H1 (cell line): ENCODE measurements at regions not wholly inside any gene's neighbourhood (a gene's known extent, or its start where the extent isn't known, plus 50 kb on each side); places are given as distances from the start of the nearest gene placed in this dataset.

Experiments
- CTCF ChIA-PET: fragments of 300-600 bp; sonication (Branson Sonifier 250); formaldehyde crosslinking; loops from one replicate; lab custom pipeline; 2021; ENCODE audit not compliant: partially characterized antibody; lab: Charles Lee
- POLR2A ChIA-PET: fragments of 300-600 bp; sonication (Branson Sonifier 250); formaldehyde crosslinking; loops from one replicate; lab custom pipeline; 2021; ENCODE audit warnings: inconsistent platforms; ENCODE audit not compliant: partially characterized antibody; lab: Charles Lee
- DNase-seq, 2 experiments: peaks; one replicate each; pipeline versions ENCODE4 v3.0.0 to v3.0.0-alpha.2; 2010 to 2022; ENCODE audit warnings: low spot score in 2 of 2, low read depth in 1 of 2, mixed read lengths in 1 of 2
- FAIRE-seq: peaks from 2 replicates; lab custom pipeline; 2011; peaks lifted over from hg19 to GRCh38; lab: Jason Lieb, UNC
- H2AFZ ChIP-seq: 2 replicates; pipeline ENCODE4 v1.8.1; 2012; ENCODE audit warnings: low read length, inconsistent platforms
- H2AK5ac ChIP-seq: 2 replicates; pipeline ENCODE4 v1.6.1; 2013; ENCODE audit warnings: low read depth, low read length
- H2BK120ac ChIP-seq: replicated peaks from 2 replicates; pipeline ENCODE3; 2013; ENCODE audit warnings: low read depth, low read length, inconsistent platforms
- H2BK12ac ChIP-seq: 2 replicates; pipeline ENCODE4 v1.6.1; 2013; ENCODE audit warnings: low read depth, low read length
- H2BK15ac ChIP-seq: 2 replicates; pipeline ENCODE4 v1.6.1; 2013; ENCODE audit warnings: low read length
- H2BK20ac ChIP-seq: 2 replicates; pipeline ENCODE4 v1.6.1; 2013; ENCODE audit warnings: low read length
- H2BK5ac ChIP-seq: 2 replicates; pipeline ENCODE4 v1.6.1; 2013; ENCODE audit warnings: low read depth, low read length
- H3K14ac ChIP-seq: 2 replicates; pipeline ENCODE4 v1.6.1; 2013; ENCODE audit warnings: inconsistent platforms; ENCODE audit not compliant: insufficient read length
- H3K18ac ChIP-seq: 2 replicates; pipeline ENCODE4 v1.6.1; 2013; ENCODE audit warnings: low read length; ENCODE audit errors: extremely low read depth
- H3K23ac ChIP-seq: 2 replicates; pipeline ENCODE4 v1.6.1; 2013; ENCODE audit warnings: inconsistent platforms; ENCODE audit not compliant: insufficient read length
- H3K23me2 ChIP-seq: 2 replicates; pipeline ENCODE4 v1.6.1; 2013; ENCODE audit warnings: low read depth, low read length
- H3K27ac ChIP-seq: 2 replicates; pipeline ENCODE4 v1.6.1; 2011; ENCODE audit warnings: low read depth, low read length, inconsistent platforms
- H3K27me3 ChIP-seq, 4 experiments: replicated peaks in 1 of 4; 1 replicate in 1 of 4; 2 replicates in 3 of 4; pipeline versions ENCODE4 v1.6.1 to v1.8.1; 2011 to 2013; ENCODE audit warnings: low read length in 3 of 4, mild to moderate bottlenecking in 3 of 4, inconsistent platforms in 2 of 4, mixed read lengths in 2 of 4, moderate library complexity in 1 of 4; ENCODE audit not compliant: control insufficient read depth in 3 of 4, insufficient read depth in 3 of 4; ENCODE audit errors: extremely low read depth in 1 of 4
- H3K36me3 ChIP-seq, 4 experiments: 2 replicates each; pipeline versions ENCODE4 v1.6.1 to v1.8.1; 2011 to 2013; ENCODE audit warnings: mild to moderate bottlenecking in 4 of 4, low read length in 3 of 4, moderate library complexity in 2 of 4, control low read depth in 1 of 4, inconsistent platforms in 1 of 4; ENCODE audit not compliant: insufficient read depth in 4 of 4, control insufficient read depth in 2 of 4
- H3K4ac ChIP-seq: replicated peaks from 2 replicates; pipeline ENCODE3; 2013; ENCODE audit warnings: low read length, low read depth, mixed read lengths, inconsistent platforms; ENCODE audit not compliant: insufficient read length
- H3K4me1 ChIP-seq, 4 experiments: replicated peaks in 1 of 4; 1 replicate in 1 of 4; 2 replicates in 3 of 4; pipeline versions ENCODE4 v1.6.1 to v1.8.1; 2011 to 2013; ENCODE audit warnings: low read length in 3 of 4, inconsistent platforms in 2 of 4, mixed read lengths in 1 of 4; ENCODE audit not compliant: insufficient read depth in 4 of 4, control insufficient read depth in 3 of 4
- H3K4me2 ChIP-seq, 2 experiments: 2 replicates each; pipeline versions ENCODE4 v1.6.1 to v1.8.1; 2011 to 2013; ENCODE audit warnings: low read depth in 2 of 2, low read length in 2 of 2, control low read depth in 1 of 2, inconsistent platforms in 1 of 2, mild to moderate bottlenecking in 1 of 2; ENCODE audit not compliant: insufficient read depth in 1 of 2
- H3K4me3 ChIP-seq, 4 experiments: fragments of 200-600, 300-600 bp in 1 of 4; sonication (generic), shearing (Covaris generic), sonication (Bioruptor Twin) in 1 of 4; 2 replicates each; pipeline versions ENCODE4 v1.5.1 to v1.8.1; 2011 to 2016; ENCODE audit warnings: low read length in 4 of 4, low read depth in 3 of 4, control low read depth in 2 of 4, inconsistent platforms in 2 of 4, mild to moderate bottlenecking in 2 of 4, mixed read lengths in 1 of 4, moderate library complexity in 1 of 4; ENCODE audit not compliant: insufficient read depth in 2 of 4; ENCODE audit errors: extremely low read depth in 1 of 4
- H3K56ac ChIP-seq: replicated peaks from 2 replicates; pipeline ENCODE3; 2013; ENCODE audit warnings: low read depth, mild to moderate bottlenecking, mixed read lengths, low read length, inconsistent platforms; ENCODE audit not compliant: insufficient read length
- H3K79me1 ChIP-seq: 2 replicates; pipeline ENCODE4 v1.6.1; 2013; ENCODE audit warnings: low read depth, low read length, control low read depth
- H3K79me2 ChIP-seq, 2 experiments: 2 replicates each; pipeline versions ENCODE4 v1.6.1 to v1.8.1; 2012 to 2013; ENCODE audit warnings: low read length in 2 of 2, mild to moderate bottlenecking in 2 of 2, inconsistent platforms in 1 of 2; ENCODE audit not compliant: insufficient read depth in 2 of 2, control insufficient read depth in 1 of 2
- H3K9ac ChIP-seq, 4 experiments: replicated peaks in 1 of 4; 1 replicate in 1 of 4; 2 replicates in 3 of 4; pipeline versions ENCODE4 v1.6.1 to v1.8.1; 2011 to 2013; ENCODE audit warnings: low read depth in 3 of 4, low read length in 3 of 4, control low read depth in 2 of 4, mild to moderate bottlenecking in 2 of 4, moderate library complexity in 2 of 4, inconsistent platforms in 1 of 4; ENCODE audit errors: extremely low read depth in 1 of 4
- H3K9me3 ChIP-seq, 2 experiments: 2 replicates each; pipeline versions ENCODE4 v1.6.1 to v1.8.1; 2012 to 2013; ENCODE audit warnings: mild to moderate bottlenecking in 2 of 2, moderate library complexity in 2 of 2, control low read depth in 1 of 2, inconsistent platforms in 1 of 2, low read depth in 1 of 2, low read length in 1 of 2, mixed read lengths in 1 of 2; ENCODE audit not compliant: insufficient read depth in 2 of 2
- H4K20me1 ChIP-seq, 2 experiments: replicated peaks in 1 of 2; 2 replicates each; pipeline versions ENCODE3 to v1.8.1; 2011 to 2013; ENCODE audit warnings: inconsistent platforms in 2 of 2, low read length in 2 of 2, mild to moderate bottlenecking in 1 of 2; ENCODE audit not compliant: insufficient read depth in 2 of 2, control insufficient read depth in 1 of 2
- H4K5ac ChIP-seq: 2 replicates; pipeline ENCODE4 v1.6.1; 2013; ENCODE audit warnings: low read length, low read depth, mixed read lengths, inconsistent platforms; ENCODE audit not compliant: insufficient read length
- H4K8ac ChIP-seq: 2 replicates; pipeline ENCODE4 v1.8.0; 2013; ENCODE audit warnings: mild to moderate bottlenecking, moderate library complexity, low read length, inconsistent platforms; ENCODE audit not compliant: insufficient read depth; ENCODE audit errors: extremely low read depth
- H4K91ac ChIP-seq: replicated peaks from 2 replicates; pipeline ENCODE3; 2013; ENCODE audit warnings: low read length, mixed read lengths, inconsistent platforms; ENCODE audit not compliant: insufficient read length
- SAP30 ChIP-seq: fragments of 300-600 bp; sonication (generic); IDR thresholded peaks from 2 replicates; pipeline ENCODE4 v1.7.1; 2012; ENCODE audit warnings: low read length, moderate library complexity, mild to moderate bottlenecking, inconsistent platforms; ENCODE audit not compliant: insufficient read depth, insufficient replicate concordance
- WGBS, 2 experiments: shearing (Covaris generic) in 1 of 2; methylation state at CpG; one replicate each; pipeline versions ENCODE4 v1.1.6 to v1.1.7; 2013 to 2015; ENCODE audit warnings: low lambda C conversion rate in 2 of 2, mixed read lengths in 2 of 2, inconsistent platforms in 1 of 2, low coverage in 1 of 2, missing lambda C conversion rate in 1 of 2; ENCODE audit not compliant: insufficient replicate concordance in 2 of 2, insufficient coverage in 1 of 2, insufficient read length in 1 of 2; ENCODE audit errors: extremely low coverage in 1 of 2, missing lambda C conversion rate in 1 of 2; 5-methylcytosine and 5-hydroxymethylcytosine counted together

DNA sequence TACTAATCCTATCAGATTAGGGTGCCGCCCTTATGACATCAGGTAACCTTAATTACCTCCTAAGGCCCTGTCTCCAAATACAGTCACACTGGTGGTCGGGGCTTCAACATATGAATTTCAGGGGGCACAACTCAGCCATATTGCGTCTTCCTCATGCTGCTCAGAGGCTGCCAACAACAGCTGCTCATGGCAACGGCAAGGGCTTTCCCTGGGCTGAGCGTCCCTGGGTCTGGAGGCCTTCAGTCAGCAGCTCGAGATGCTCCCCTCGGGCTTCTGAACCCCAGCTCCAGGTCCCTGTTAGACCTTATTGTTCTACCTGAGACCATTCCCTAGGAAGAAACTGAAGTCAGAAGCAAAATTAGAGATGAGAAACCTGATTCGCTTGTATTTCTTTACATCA lies 157.2 kb downstream of the TMEM132E start:
- no peaks in the 10 kb centered on the region for H4K20me1 ChIP-seq
- H2BK15ac ChIP-seq = no peak overlapping the region
- no peak overlapping the region for H3K18ac ChIP-seq
- H3K23me2 ChIP-seq = no peaks in the 10 kb centered on the region
- POLR2A ChIA-PET = no interaction called here
- H3K4me2 ChIP-seq = no peak overlapping the region
- no peak overlapping the region for H3K9ac ChIP-seq
- H2BK5ac ChIP-seq = no peak overlapping the region
- 76% methylated on average over 7 of the region's 8 CpGs; no CpG with 5 or more reads in 1 of the 2 experiments for WGBS, 2 experiments
- TF ChIP-seq SAP30 = no peak
- H4K91ac ChIP-seq = no peak overlapping the region
- no peak overlapping the region for H3K56ac ChIP-seq
- H2AK5ac ChIP-seq = no peak overlapping the region
- CTCF ChIA-PET = no interaction called here
- H2BK12ac ChIP-seq = no peak overlapping the region
- H3K27me3 ChIP-seq = no peaks in the 10 kb centered on the region
- DNase-seq = no peak
- no peak overlapping the region for H3K4me3 ChIP-seq
- H3K36me3 ChIP-seq = no peaks in the 10 kb centered on the region
- H2AFZ ChIP-seq = no peak overlapping the region
- peaks cover 0 to 2% of the 10 kb centered on the region in 2 experiments; a peak in 1 of 4 replicates for H3K9me3 ChIP-seq
- H2BK20ac ChIP-seq = no peak overlapping the region
- H3K14ac ChIP-seq = no peak overlapping the region
- H3K23ac ChIP-seq = no peak overlapping the region
- H4K8ac ChIP-seq = no peak overlapping the region
- H3K79me2 ChIP-seq = no peaks in the 10 kb centered on the region
- H3K27ac ChIP-seq = no peak overlapping the region
- no peak overlapping the region for H4K5ac ChIP-seq
- no peak for FAIRE-seq
- H3K79me1 ChIP-seq = no peaks in the 10 kb centered on the region
- no peak overlapping the region for H3K4ac ChIP-seq
- 0 out of 7 replicates have a peak, but pooled peaks cover 0 to 2% (median 0%) of the 10 kb centered on the region in 4 experiments for H3K4me1 ChIP-seq
- no peak overlapping the region for H2BK120ac ChIP-seq
